OCI-LY7 (cell line): ENCODE measurements at regions not wholly inside any gene's neighbourhood (a gene's known extent, or its start where the extent isn't known, plus 50 kb on each side); places are given as distances from the start of the nearest gene placed in this dataset.

Experiments
- CTCF ChIP-seq: fragments of 200-600 bp; sonication (generic); conservative IDR thresholded peaks from 2 replicates; pipeline ENCODE4 v1.5.1; 2014; ENCODE audit warnings: mild to moderate bottlenecking, antibody characterized with exemption, low read length, moderate library complexity, mixed read lengths
- EZH2phosphoT487 ChIP-seq: fragments of 200-600 bp; sonication (generic); IDR thresholded peaks from 2 replicates; pipeline ENCODE4 v1.6.1; 2018; ENCODE audit warnings: low read depth, borderline replicate concordance, mild to moderate bottlenecking, mixed run types, antibody characterized with exemption, low read length, moderate library complexity, mixed read lengths

- no peak for TF ChIP-seq CTCF
- TF ChIP-seq EZH2phosphoT487: no peak
These were observed 116.2 kb upstream of the KCNMB2 start for GRCh38 chr3:178420033-178420432.
